Epidermal melanocyte (primary cell): ENCODE measurements at regions not wholly inside any gene's neighbourhood (a gene's known extent, or its start where the extent isn't known, plus 50 kb on each side); places are given as distances from the start of the nearest gene placed in this dataset.
"Not testable (repeated sequence)": the region's sequence is repeated elsewhere in the genome, so short reads cannot be mapped to it uniquely, and the experiment has no call there.

Source experiments
- DNase-seq: peaks from one replicate; pipeline ENCODE4 v3.0.0; 2011; ENCODE audit warnings: low spot score; ENCODE audit not compliant: insufficient read length

- not testable (repeated sequence) for DNase-seq
Observed at GRCh38 chr5:177664737-177665136, 64.8 kb downstream of the B4GALT7 start.

DNA sequence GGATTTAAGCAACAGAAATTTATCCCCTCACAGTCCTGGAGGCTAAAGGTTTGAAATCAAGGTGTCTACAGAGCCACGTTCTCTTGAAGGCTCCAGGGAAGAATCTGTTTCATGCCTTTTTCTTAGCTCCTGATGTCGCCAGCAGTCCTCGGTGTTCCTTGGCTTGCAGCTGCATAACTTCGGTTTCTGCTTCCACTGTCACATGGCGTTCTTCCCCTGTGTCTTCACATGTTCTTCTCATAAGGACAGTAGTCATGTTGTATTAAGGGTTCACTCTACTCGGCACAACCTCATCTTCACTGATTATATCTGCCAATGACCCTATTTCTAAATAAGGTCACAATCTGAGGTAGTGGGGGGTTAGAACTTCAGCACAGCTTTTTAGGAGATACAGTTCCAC is 65.2 kb downstream of the B4GALT7 start:
- DNase-seq = not testable (repeated sequence)

DNA sequence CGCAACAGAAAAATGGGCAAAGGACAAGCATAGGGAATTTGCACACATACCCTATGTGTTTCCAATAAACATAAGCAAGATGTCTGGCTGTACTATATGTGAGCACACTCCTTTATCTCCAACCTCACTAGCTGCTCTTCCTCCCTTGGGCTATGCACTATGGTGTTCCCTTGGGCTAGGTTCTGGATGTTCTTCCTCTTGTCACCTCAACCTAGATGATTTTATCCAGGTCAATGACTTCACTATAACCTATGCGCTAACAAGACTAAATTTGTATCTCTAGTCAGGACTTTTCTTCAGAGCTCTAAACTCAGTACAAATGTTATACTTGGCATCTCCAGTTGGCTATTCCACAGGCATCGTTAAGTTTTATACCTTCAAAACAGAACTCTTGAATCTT is 66.0 kb downstream of the B4GALT7 start:
- DNase-seq = not testable (repeated sequence)

- not testable (repeated sequence) for DNase-seq
Observed at GRCh38 chr5:177671035-177671754, 71.3 kb downstream of the B4GALT7 start.

GRCh38 chr5:177671755-177672690 is 72.1 kb downstream of the B4GALT7 start:
- peak; percentile 10 for DNase-seq
